HL-60 (cell line): ENCODE measurements at regions not wholly inside any gene's neighbourhood (a gene's known extent, or its start where the extent isn't known, plus 50 kb on each side); places are given as distances from the start of the nearest gene placed in this dataset.

Source experiments
- DNase-seq, 2 experiments: peaks; one replicate each; pipeline ENCODE4 v3.0.0-alpha.2; 2010 to 2020; ENCODE audit warnings: low read depth in 1 of 2, low spot score in 1 of 2
- H3K27ac ChIP-seq: fragments of 250-450 bp; sonication (Bioruptor Pico); replicated peaks from 2 replicates; pipeline ENCODE4 v1.5.1; 2020; ENCODE audit warnings: mild to moderate bottlenecking, moderate library complexity
- H3K27me3 ChIP-seq: fragments of 250-450 bp; sonication (Bioruptor Pico); 2 replicates; pipeline ENCODE4 v1.5.1; 2021; ENCODE audit warnings: mild to moderate bottlenecking, moderate library complexity; ENCODE audit not compliant: insufficient read depth, poor library complexity, severe bottlenecking
- H3K4me3 ChIP-seq: replicated peaks from 2 replicates; pipeline ENCODE4 v1.5.1; 2011; ENCODE audit warnings: mild to moderate bottlenecking, control low read depth, low read length; ENCODE audit not compliant: insufficient read depth
- CTCF ChIP-seq: IDR thresholded peaks from one replicate; pipeline ENCODE4 v1.5.1; 2011; ENCODE audit warnings: low read length, control low read depth, inconsistent platforms; ENCODE audit not compliant: insufficient read depth
- GABPA ChIP-seq: IDR thresholded peaks from 2 replicates; pipeline ENCODE4 v1.6.1; 2012; ENCODE audit warnings: low read depth
- POLR2AphosphoS5 ChIP-seq: IDR thresholded peaks from 2 replicates; pipeline ENCODE4 v1.6.1; 2012; ENCODE audit warnings: low read depth
- REST ChIP-seq: IDR thresholded peaks from 2 replicates; pipeline ENCODE4 v1.6.1; 2012; ENCODE audit warnings: low read depth; ENCODE audit not compliant: insufficient replicate concordance
- SPI1 ChIP-seq: IDR thresholded peaks from 2 replicates; pipeline ENCODE4 v1.6.1; 2012; ENCODE audit warnings: low read depth, mild to moderate bottlenecking, borderline replicate concordance

GRCh38 chr15:61309031-61309511 lies 80.0 kb upstream of the RORA start:
- Histone ChIP-seq H3K4me3 (no peak overlapping the region), H3K27ac (no peak overlapping the region), H3K27me3 (no peaks in the 10 kb centered on the region)
- TF ChIP-seq CTCF (no peak), GABPA (no peak), REST (no peak), SPI1 (no peak), POLR2AphosphoS5 (no peak)
- DNase-seq, result no peak

- H3K4me3 ChIP-seq, result no peak overlapping the region
- H3K27me3 ChIP-seq, result no peaks in the 10 kb centered on the region
- no peak overlapping the region for H3K27ac ChIP-seq
- DNase-seq, result no peak
- TF ChIP-seq POLR2AphosphoS5 (no peak), GABPA (no peak), SPI1 (no peak), CTCF (no peak), REST (no peak)
Measured at GRCh38 chr15:61308437-61308836, 79.3 kb upstream of the RORA start.

- no peak for DNase-seq
- H3K4me3 ChIP-seq, result no peak overlapping the region
- TF ChIP-seq SPI1 (no peak), POLR2AphosphoS5 (no peak), CTCF (no peak), REST (no peak), GABPA (no peak)
- no peak overlapping the region for H3K27ac ChIP-seq
- H3K27me3 ChIP-seq, result no peaks in the 10 kb centered on the region
Measured at GRCh38 chr15:61307474-61307873, 78.4 kb upstream of the RORA start.
